ENCODE measurements at regions not wholly inside any gene's neighbourhood (a gene's known extent, or its start where the extent isn't known, plus 50 kb on each side); places are given as distances from the start of the nearest gene placed in this dataset.

DNA sequence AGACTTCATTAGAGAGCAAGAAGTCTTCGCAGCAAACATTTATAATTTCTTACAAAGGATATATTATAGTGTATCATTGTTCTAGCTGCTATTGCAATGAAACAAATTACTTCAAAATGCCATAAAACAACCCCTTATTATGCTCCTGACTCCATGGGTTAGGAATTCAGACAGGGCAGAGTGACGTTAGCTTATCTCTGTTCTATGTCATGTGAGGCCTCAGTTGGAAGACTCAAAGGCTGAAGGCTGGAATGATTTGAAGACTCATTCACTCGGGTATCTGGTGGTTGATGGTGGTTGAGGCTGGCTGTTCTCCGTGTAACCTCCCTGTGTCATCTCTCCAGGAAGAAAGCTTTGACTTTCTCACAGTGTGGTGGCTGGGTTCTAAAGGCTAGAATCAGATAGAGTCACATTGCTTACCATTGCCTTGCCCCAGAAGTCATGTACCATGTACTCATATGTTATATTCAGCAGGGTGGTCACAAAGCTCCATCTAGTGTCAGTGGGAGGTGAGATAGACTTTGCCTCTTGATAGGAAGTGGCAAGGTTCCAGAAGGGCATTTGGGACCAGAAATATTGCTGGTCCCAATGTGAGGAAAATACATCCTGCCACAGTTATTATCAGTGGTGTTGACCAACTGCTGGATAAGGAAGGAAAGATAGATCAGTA lies 226.9 kb downstream of the TMEM38B start:
- DNase-seq (ENCODE audit: low read depth): no peak

DNA sequence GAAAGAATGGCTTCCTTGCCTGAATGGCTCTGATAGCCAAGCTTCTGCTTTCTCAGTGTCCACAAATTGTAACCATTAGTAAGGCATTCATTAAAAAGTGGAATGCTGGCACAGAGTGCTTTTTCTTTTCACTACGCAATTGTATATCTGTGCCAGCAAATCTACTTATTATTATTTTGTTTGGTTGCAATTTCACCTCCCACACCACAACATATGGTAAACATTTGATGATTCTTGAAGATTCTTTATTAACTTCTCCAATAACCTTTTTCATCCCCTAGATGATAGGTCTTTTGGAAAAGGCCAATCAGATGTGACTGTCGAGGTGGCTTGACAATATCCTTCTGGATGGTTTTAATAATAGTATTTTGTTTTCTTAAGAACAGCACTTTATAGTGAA lies 234.1 kb downstream of the TMEM38B start:
- DNase-seq (ENCODE audit: low read depth): no peak

DNA sequence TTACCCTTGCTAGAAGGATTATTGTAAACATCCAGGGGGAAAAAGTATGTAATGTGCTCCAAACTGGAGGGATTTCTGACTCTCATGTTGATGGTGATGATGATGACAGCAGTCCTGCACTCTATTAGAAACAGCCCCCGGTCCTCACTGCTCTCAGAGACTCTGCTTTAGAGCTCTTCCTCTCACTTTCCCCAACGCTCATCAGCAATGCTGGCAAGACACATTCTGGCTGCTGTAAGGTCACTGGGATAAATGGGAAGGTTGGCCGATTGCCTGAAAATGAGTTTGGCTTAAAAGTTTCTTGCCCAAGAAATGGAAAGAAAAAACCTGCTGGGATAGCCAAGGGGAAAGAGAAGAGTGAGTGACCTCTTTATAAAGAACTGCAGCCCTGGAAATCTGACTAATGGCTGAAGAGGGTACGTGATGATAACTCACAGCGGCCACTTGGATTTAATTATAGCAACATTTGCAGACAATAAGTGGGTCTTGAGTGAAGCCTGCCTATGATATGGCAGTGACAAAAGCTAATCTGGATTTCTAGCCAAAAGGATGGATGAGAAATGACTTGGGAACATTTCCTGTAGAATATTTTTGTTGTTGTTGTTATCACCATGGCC lies 235.8 kb downstream of the TMEM38B start:
- no peak for DNase-seq (ENCODE audit: low read depth)

DNA sequence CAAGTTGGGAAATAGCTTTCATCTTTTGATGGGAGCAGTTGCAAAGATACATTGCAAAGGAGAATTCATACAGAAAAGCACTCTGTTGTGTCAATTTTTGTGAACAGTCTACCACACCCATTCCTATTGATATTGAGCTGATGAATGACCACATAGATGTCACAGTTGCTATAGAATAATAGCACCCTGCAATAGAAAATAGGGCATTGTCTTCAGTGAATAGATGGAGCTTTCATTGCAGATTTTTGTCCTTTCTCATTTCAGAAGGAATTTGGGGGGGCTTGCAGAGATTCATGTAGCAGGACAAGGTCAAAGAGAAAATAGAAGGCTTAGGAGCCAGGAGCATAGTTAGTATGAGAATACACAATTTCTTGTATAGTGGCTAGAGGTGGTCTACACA lies 237.9 kb downstream of the TMEM38B start:
- DNase-seq (ENCODE audit: low read depth): no peak

DNA sequence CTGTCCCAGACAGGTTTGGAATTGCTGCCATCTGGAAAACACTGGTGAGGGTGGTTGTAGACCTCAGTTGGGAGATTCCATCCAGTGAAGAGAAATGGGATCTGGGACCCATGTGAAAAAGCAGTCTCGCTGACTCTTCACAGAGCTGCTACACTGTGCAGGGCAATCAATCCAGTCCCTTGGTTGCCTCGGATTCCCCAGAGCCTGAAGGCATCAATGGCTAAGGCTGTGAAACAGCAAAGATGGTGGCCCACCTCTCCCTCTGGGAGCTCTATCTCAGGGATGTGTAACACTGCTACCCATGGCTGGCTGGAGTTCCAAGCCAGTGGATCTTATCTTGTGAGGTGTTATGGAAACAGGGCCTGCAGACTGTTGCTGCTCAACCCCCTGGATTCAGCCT lies 256.1 kb downstream of the TMEM38B start:
- DNase-seq (ENCODE audit: low read depth): no peak

DNA sequence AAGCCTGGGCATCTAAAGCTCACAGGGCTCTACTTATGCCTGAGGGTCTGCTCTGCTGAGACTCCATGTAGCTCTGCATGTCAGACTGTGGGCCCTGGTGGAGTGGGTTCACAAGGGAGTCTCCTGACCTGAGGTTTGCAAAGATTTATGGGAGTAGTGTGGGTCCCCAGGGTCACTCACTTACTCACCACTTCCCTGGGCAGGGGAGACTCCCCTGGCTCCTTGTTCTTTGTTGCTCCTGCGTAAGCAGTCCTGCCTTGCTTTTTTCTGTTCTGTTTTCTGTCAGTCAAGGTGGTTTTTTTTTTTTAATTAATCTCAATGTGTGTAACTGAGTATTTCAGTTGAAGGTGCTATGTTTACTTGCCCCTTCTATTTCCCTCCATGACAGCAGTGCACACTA lies 256.6 kb downstream of the TMEM38B start:
- DNase-seq (ENCODE audit: low read depth): no peak

DNA sequence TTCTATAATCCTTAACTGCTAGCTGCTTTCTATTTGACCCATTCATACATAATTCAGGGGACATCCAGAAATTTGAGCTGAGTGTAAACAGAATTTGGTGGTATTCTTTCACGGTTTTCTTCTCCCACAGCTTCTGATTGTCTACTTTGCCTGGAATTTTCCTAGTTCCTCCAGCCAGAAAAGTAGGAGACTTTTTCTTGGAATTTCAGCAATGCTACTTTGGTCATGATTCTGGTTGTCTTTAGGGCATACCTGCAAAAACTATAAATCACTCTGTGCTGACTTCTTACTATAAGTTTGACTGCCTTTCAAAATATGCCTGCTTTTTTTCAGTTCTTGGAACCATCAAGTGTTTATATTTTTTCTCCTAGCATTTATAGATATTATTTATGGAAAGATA lies 260.2 kb downstream of the TMEM38B start:
- DNase-seq (ENCODE audit: low read depth): no peak

DNA sequence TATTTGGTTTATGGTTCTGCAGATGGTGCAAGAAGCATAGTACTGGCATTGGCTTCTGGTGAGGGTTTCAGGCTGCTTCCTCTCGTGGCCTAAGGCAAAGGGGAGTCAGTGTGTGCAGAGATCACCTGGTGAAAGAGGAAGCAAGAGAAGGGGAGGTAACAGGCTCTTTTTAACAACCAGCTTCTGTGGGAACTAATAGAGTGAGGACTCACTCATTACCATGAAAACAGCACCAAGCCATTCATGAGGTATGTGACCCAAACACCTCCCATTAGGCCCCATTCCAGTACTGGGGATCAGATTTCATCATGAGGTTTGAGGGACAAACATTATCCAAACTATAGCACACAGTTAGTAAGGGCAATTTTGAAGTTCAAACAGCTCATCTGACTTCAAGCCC lies 263.5 kb downstream of the TMEM38B start:
- no peak for DNase-seq (ENCODE audit: low read depth)

DNA sequence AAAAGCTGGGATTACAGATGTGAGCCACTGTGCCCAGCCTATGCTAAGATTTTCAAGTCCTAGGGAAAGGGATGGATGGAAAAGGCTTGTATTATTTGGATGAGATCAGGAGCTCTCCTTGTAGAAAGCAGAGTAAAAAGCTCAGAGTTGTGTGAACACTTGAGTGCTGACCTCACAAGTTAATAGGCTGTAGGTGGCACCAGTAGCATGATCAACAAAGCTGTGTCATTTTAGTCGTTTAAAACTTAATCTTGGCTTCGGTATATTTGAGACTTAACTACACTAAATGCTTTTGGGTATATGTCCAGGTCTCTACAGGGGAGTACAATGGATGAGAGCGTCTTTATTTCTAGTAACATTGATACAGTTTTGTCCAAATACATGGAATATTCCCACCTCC lies 264.2 kb downstream of the TMEM38B start:
- no peak for DNase-seq (ENCODE audit: low read depth)

DNA sequence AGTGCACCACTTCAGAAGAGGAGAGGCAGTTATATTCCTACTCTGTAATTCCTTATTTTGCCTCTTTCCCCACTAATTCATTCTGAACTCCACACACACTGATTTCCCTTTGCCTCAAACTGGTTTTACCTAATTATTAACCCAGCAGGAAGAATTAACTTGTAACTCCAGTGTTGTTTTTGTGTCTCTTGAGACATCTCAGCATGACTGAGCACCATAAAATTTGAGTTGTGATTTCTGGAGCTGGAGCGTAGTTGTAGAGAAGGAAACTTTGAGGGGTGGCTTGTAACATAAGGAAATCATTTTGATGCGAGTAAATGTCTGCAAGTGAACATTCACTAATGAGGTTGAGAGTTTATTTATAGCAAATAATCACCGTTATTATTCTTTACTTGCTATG lies 265.2 kb downstream of the TMEM38B start:
- DNase-seq (ENCODE audit: low read depth): no peak

DNA sequence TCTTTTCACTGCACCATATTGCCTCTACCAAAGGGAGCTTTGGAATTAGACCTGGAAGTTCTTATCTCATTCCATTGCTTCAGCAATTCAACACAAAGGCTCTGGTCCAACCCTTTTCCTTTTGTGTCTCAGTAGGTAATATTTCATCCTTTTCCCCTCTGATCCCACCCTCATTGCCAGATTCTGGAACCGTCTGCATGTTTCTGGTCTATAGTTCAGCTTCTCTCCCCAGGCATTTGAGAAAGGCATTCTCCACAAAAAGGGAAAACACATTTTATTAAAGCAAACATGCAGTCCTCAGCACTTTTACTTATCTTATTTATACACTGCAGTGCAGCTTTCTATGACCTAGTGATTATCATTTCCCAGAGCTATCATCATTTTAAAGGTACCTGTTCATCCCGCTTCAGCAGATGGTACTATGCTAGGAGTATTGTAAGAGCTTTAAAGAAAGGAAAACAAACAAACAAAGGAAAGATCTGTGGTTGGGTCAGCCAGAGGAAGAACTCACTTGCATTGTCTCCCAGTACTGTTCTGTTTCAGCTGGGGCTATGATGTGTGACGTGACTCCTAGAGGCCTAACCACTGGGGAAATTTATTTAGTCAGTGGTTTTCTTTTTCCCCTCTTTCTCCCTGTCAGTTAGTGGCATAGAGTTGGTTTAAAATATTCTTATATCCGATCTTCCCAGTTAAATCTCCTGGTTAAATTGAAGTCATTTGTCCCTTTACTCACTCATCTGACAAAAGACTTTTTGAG lies 269.2 kb downstream of the TMEM38B start:
- DNase-seq (ENCODE audit: low read depth): no peak

DNA sequence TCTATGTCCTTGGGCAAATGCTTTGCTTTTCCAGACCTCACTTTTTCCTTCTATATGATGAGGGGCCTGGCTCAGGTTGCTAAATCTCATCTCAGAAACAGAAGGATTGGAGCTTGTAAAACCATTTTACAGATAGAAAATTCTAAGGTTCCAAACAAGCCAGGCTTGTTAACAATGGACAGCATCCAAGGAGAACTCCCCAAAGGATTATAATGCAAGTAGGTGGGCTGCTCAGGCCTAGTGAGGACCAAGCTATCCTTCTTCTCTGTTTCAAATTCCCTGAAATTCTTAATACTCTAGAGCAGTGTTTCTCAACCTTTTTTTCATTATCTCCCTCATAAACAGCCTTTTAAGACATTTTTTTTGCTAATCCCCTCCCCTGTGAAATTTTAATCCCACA lies 269.8 kb downstream of the TMEM38B start:
- DNase-seq (ENCODE audit: low read depth): no peak

DNA sequence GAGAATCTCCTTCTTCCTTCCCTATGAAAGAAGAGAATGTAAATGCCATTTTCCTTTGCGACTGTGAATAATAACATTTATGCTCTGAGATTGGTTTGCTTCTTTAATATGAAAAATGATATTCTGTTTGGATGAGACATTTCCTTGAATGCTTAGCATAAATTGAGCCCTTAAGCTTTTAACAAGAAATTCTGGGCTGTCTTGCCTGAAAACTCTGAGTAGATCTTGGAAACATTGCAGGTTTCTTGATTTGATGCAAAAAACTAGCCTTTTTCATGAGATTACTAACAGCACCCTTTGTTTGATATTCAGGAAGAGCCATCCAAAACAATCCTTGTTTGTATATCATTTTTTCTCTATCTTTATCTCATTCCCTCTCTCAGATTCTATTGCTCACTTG lies 272.5 kb downstream of the TMEM38B start:
- no peak for DNase-seq (ENCODE audit: low read depth)

DNA sequence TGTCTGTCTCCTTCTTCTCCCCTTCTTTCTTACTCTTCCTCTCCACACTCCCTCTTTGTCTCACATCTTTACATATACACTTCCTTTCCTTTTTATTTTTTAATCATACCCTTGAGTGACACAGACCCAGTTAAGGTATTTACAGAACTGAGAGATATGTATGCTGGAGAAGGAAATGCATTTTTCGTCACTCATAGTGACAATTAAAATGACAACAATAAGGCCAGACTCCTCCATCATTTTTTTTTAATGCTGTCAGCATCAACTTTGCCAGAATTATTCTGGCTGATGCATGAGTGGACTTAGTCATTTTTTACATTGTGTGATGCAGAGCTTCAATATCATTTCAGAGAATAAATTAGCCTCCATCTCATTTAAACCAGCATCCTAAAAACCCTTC lies 272.9 kb downstream of the TMEM38B start:
- no peak for DNase-seq (ENCODE audit: low read depth)

DNA sequence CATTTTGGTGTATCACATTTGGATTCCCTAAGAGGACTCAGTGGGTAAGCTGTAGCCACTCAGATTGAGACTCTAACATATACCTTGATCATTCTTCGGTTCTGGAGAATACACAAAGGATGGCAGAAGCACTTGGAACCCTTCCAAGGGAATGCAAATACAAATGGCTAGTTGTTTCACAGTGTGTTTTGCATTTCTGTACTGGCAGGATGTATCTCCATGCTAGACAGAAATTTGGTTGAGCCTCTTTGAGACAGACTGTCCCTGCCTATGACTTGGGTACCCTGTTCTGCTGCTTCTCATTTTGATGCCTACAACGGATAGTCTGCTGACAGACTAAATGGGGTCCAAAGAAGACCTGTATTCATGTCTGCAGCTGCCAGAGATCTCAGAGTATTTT lies 273.5 kb downstream of the TMEM38B start:
- DNase-seq (ENCODE audit: low read depth): no peak

DNA sequence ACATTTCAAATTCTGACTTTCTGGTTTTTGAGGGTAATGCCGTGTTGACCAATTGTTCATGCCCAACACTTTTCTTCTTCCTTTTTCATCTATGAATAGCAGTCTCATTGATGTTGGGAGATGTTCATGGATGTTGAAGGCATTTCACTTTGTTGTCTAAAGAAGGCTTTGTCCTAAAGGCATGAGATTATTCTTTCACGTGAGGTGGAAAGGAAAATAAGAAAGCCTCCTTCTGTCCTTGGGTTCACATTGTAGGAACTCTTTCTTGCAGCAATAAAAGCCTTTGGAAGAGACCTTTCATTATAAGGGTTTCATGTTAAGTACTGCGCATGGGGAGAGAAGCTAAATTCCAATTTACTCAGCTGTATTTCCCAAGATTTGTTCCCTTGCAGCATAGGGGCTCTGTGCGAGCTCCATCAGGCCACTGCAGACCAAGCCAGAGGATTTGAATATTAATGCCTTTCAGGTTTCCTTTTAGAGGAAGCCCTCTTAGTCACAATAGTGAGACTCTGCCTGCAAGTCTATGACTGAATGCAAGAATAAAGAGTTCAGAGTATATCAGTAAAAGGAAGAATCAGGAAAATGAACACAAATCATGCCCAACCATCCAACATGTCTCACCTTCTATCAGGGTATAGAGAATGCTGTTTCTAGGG lies 274.6 kb downstream of the TMEM38B start:
- no peak for DNase-seq (ENCODE audit: low read depth)

DNA sequence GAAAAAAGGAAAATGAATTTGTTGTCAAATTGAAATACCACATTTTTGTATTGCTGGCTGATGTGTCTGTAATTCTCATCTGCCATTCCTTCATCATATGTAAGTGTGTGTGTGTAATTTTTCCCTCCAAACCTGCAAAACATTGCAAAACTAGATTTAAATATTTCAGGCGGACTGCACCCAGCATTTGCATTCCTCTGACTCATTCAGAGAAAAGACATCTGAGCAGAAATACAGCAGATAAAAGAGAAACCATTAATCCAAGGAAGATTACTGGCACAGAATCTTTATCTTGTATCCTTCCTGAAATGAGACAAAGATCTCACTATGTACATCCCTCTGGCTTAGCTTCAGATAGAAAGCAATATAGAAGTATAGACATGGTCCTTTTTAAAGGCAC lies 275.3 kb downstream of the TMEM38B start:
- DNase-seq (ENCODE audit: low read depth): no peak

DNA sequence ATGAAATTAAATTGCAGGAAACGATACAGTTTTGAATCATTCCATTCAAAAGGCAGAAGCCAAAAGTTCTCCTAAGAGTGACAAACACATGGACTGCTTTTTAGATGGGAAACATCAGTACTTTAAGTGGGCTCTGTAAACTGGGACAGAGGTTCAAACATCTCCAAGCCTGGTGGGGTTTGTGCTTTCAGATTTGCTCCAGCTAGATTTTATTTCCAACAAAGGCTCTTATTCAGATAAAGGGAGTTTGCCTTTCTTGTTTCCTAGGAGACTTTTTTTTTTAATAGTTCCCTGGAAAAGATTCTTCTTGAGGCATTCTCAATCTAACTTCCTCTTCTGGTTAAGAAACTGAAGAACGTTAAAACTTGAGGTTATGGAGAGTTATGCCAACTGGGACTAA lies 277.6 kb downstream of the TMEM38B start:
- DNase-seq (ENCODE audit: low read depth): no peak

DNA sequence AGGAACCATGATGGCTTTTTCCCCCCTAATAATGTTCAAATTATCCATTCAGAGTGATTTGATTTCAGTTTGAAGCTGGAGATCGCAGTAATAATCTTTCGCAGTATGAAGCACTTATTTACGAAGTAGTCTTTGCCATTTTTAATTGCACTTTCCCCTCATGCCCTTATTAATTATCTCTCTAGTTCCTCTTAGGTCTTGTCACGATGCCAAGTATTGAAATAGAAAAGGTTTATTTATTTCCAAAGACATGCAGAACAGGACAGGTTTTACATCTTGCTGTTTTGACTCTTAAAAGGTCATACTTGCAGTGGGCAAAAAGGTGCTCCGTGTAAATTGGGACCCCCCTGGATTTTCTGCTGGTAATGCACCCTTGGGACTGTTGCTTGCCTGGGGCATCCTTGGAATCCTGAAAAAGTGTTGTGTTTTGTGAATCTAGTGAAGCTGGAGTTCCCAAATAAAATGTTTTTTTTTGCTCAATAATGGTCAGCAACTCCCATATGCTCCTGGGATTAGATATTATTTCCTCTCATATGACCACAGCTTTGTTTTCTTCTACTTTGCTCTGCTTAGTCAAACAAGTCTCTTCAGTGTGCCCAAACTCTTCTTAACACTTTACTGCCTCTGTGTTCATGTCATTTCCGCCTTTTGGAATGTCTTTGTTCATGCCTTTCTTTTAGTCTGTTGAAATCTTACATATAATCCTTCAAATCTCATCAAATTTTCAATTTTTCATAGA lies 278.3 kb downstream of the TMEM38B start:
- DNase-seq (ENCODE audit: low read depth): no peak

DNA sequence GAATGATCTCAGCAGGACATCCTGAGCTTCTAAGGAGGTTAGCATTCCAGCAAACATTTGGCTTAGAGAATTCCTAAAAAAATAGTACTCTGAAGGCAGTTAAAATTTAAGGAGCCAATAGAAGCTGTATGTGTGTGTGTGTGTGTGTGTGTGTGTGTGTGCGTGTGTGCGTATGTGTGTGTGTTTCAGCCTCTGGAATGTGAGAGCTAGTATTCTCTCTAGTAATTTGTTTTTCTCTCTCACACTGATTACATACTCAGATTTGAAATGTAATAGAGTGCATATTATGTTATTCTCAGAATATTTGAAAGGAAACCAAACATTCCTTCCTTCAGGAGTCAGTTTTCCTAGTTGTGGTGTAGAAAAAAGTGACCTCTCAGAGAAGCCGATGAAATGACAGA lies 279.6 kb downstream of the TMEM38B start:
- no peak for DNase-seq (ENCODE audit: low read depth)

DNA sequence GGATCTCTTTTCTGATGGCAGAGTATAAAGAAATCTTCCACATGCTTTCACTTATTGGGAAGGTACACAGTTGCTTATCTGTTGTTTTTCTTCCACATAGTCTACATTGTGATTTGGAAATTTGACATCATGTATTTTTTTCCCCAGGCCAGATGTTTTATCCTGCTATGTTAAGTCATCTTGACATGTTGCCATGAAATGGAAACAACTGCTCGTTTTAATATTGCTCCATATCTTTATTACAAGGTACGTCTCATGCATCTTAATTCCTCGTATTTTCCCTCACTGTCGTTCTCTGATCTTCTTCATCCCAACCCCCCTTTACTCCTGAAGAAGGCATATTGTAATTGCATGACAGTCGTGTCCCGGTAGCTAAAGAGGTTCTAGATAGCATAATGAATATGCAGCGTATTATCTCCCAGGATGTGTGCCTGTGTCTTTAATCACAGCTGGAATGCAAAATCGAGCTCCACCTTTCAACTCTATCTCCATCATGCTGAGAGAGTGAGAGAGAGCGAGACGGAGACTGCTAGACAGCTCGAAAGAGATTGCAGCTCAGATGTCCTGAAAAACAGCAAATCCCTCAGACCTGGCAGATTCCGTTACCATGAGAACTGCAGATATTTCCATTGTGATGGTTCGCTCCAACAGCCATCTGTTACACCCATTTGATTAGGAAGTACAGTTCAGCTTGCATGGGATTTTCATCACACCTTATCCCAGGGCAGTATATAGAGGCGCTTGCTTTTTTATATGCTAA lies 281.7 kb downstream of the TMEM38B start:
- DNase-seq (ENCODE audit: low read depth): no peak

DNA sequence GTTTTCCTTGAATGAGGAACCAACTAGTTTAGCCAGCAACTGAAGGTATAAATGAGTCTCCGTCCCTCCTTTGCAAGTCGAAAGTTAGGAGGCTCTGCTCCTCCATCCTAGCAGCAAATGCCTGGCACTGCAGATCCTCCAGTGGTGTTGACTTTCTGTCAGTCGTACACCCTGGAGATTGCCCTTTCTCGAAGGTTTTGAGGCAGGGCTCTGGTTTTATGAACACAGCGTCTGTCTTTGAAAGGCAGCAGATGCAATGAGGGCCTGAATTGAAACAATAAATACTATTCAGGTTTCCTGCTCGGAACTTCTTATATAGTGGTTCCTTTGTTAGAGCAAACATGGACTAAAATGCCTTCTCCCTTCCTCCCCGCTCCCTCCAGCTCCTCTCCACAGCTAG lies 284.0 kb downstream of the TMEM38B start:
- DNase-seq (ENCODE audit: low read depth): no peak
